ENCODE measurements at regions not wholly inside any gene's neighbourhood (a gene's known extent, or its start where the extent isn't known, plus 50 kb on each side); places are given as distances from the start of the nearest gene placed in this dataset.

DNA sequence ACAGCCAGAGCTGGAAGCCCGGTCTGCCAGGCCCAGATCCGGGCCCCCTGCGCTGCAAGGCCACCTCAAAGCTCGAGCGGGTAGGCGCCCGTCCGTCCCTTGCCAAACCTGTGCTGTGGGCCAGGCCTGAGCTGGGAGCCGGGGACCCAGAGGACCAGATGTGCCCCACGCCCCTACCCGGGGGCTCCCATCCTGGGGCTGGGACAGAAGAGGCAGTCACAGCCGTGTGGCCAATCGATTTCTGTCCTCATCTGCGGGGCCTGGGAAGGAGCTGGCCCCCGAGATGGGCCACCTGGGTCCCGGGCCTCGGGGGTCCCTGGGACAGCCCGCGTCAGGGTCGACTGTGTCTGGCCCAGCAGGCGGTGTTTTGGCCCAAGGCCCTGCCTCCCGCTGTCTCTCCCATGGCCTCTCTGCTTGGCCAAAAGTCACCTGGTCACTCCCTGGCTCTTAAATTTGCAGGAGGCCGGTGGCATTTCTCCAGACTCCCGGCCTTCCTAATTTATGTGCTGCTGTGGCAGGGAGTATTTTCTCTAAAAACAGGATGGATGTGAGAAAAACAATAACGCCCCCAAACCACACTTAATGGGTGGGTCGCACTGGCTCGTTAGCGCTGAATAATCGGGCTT is 63.8 kb downstream of the UNCX start:
- TF ChIP-seq, protein P1, sequence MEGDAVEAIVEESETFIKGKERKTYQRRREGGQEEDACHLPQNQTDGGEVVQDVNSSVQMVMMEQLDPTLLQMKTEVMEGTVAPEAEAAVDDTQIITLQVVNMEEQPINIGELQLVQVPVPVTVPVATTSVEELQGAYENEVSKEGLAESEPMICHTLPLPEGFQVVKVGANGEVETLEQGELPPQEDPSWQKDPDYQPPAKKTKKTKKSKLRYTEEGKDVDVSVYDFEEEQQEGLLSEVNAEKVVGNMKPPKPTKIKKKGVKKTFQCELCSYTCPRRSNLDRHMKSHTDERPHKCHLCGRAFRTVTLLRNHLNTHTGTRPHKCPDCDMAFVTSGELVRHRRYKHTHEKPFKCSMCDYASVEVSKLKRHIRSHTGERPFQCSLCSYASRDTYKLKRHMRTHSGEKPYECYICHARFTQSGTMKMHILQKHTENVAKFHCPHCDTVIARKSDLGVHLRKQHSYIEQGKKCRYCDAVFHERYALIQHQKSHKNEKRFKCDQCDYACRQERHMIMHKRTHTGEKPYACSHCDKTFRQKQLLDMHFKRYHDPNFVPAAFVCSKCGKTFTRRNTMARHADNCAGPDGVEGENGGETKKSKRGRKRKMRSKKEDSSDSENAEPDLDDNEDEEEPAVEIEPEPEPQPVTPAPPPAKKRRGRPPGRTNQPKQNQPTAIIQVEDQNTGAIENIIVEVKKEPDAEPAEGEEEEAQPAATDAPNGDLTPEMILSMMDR (IDR thresholded peaks at IDR 0.05): no peak
- TF ChIP-seq POLR2AphosphoS5 (IDR thresholded peaks at IDR 0.05): no peak
- no peak for TF ChIP-seq POLR2A (IDR thresholded peaks at IDR 0.05)
- no peak for TF ChIP-seq EP300 (IDR thresholded peaks at IDR 0.05; ENCODE audit: low read depth)
